HCT116 (cell line): ENCODE measurements at regions not wholly inside any gene's neighbourhood (a gene's known extent, or its start where the extent isn't known, plus 50 kb on each side); places are given as distances from the start of the nearest gene placed in this dataset.

Experiments used
- ATAC-seq: fragments of 200-7000 bp; cut with Tn5 transposase; 2 replicates; pipeline ENCODE4 v1.9.1; 2020; ENCODE audit warnings: mild to moderate bottlenecking, moderate library complexity
- BruUV-seq: library from RNA; stranded (reverse); fragments of 400-500 nt; replicated peaks from 2 replicates; lab custom pipeline; 2021; lab: Mats Ljungman, UMichigan
- CTCF ChIA-PET: fragments of 300-600 bp; sonication (Branson Sonifier 250); formaldehyde crosslinking; loops from one replicate; lab custom pipeline; 2021; ENCODE audit warnings: antibody characterized with exemption; lab: Charles Lee
- POLR2A ChIA-PET: fragments of 300-600, 350-600 bp; sonication (Branson Sonifier 250); formaldehyde crosslinking; loops from one replicate; lab custom pipeline; 2021; ENCODE audit warnings: antibody characterized with exemption; lab: Charles Lee
- RAD21 ChIA-PET, 2 experiments: fragments of 300-600 bp; sonication (Branson Sonifier 250); formaldehyde crosslinking; loops; one replicate each; lab custom pipeline; 2023; ENCODE audit warnings: low total read pairs in 2 of 2; ENCODE audit not compliant: uncharacterized antibody in 2 of 2, unreplicated experiment in 2 of 2, low non-redundant PET in 1 of 2; lab: Charles Lee
- DNase-seq: peaks from one replicate; pipeline ENCODE4 v3.0.0-alpha.2; 2010; ENCODE audit warnings: low read depth, low spot score
- H2AFZ ChIP-seq: fragments of 200-600 bp; shearing (Covaris generic), sonication (generic); 2 replicates; pipeline ENCODE4 v1.6.1; 2017; ENCODE audit warnings: low read depth, mixed run types, mixed read lengths, antibody characterized with exemption, low read length; ENCODE audit not compliant: poor library complexity, severe bottlenecking
- H3K27ac ChIP-seq: 2 replicates; pipeline ENCODE4 v1.5.1; 2012; ENCODE audit warnings: low read depth, low read length
- H3K27me3 ChIP-seq: fragments of 200-600 bp; sonication (generic); 2 replicates; pipeline ENCODE4 v1.6.1; 2016; ENCODE audit warnings: mixed run types, low read length, mixed read lengths; ENCODE audit not compliant: insufficient read depth
- H3K36me3 ChIP-seq, 2 experiments: fragments of 200-500 bp in 1 of 2; fragments of 200-600 bp in 1 of 2; sonication (Bioruptor generic) in 1 of 2; sonication (generic) in 1 of 2; 2 replicates each; pipeline versions ENCODE4 v1.5.1 to v1.6.1; 2014 to 2016; ENCODE audit warnings: low read length in 2 of 2, inconsistent platforms in 1 of 2, mixed read lengths in 1 of 2, mixed run types in 1 of 2; ENCODE audit not compliant: insufficient read depth in 2 of 2, control insufficient read depth in 1 of 2
- H3K4me1 ChIP-seq, 2 experiments: fragments of 200-600 bp in 1 of 2; sonication (generic) in 1 of 2; 2 replicates each; pipeline versions ENCODE4 v1.5.1 to v1.6.1; 2012 to 2017; ENCODE audit warnings: low read length in 2 of 2, inconsistent platforms in 1 of 2, mild to moderate bottlenecking in 1 of 2, mixed read lengths in 1 of 2, mixed run types in 1 of 2, moderate library complexity in 1 of 2; ENCODE audit not compliant: insufficient read depth in 2 of 2, control insufficient read depth in 1 of 2
- H3K4me2 ChIP-seq: fragments of 200-600 bp; sonication (generic); 2 replicates; pipeline ENCODE4 v1.6.1; 2017; ENCODE audit warnings: mixed run types, low read length, mixed read lengths
- H3K4me3 ChIP-seq, 2 experiments: fragments of 200-600 bp in 1 of 2; sonication (generic) in 1 of 2; replicated peaks in 1 of 2; 2 replicates each; pipeline ENCODE4 v1.5.1; 2011 to 2016; ENCODE audit warnings: low read length in 2 of 2, control low read depth in 1 of 2, low read depth in 1 of 2, mild to moderate bottlenecking in 1 of 2, mixed read lengths in 1 of 2, mixed run types in 1 of 2
- H3K79me2 ChIP-seq: fragments of 200-600 bp; sonication (generic); 2 replicates; pipeline ENCODE4 v1.6.1; 2017; ENCODE audit warnings: mild to moderate bottlenecking, mixed run types, low read length, moderate library complexity, mixed read lengths; ENCODE audit not compliant: insufficient read depth
- H3K9ac ChIP-seq: fragments of 200-600 bp; sonication (generic); 2 replicates; pipeline ENCODE4 v1.6.1; 2016; ENCODE audit warnings: low read length, mixed read lengths
- H3K9me2 ChIP-seq: fragments of 200-600 bp; sonication (generic), shearing (Covaris generic); 2 replicates; pipeline ENCODE4 v1.6.1; 2017; ENCODE audit warnings: mixed run types, mild to moderate bottlenecking, moderate library complexity; ENCODE audit not compliant: insufficient read depth
- H3K9me3 ChIP-seq, 2 experiments: fragments of 200-500 bp in 1 of 2; fragments of 200-600 bp in 1 of 2; sonication (Bioruptor generic) in 1 of 2; sonication (generic) in 1 of 2; 2 replicates each; pipeline ENCODE4 v1.6.1; 2014 to 2017; ENCODE audit warnings: low read length in 2 of 2, mixed read lengths in 2 of 2, inconsistent platforms in 1 of 2, low read depth in 1 of 2, mild to moderate bottlenecking in 1 of 2, mixed run types in 1 of 2, moderate library complexity in 1 of 2; ENCODE audit not compliant: control insufficient read depth in 1 of 2, insufficient read depth in 1 of 2
- H4K20me1 ChIP-seq: fragments of 200-600 bp; sonication (generic), shearing (Covaris generic); 2 replicates; pipeline ENCODE4 v1.6.1; 2017; ENCODE audit warnings: mixed run types, mild to moderate bottlenecking, moderate library complexity; ENCODE audit not compliant: insufficient read depth
- CBX3 ChIP-seq: IDR thresholded peaks from 2 replicates; pipeline ENCODE4 v1.6.1; 2012; ENCODE audit warnings: low read depth
- CEBPB ChIP-seq: IDR thresholded peaks from 2 replicates; pipeline ENCODE4 v1.6.1; 2012; ENCODE audit warnings: low read depth
- EZH2phosphoT487 ChIP-seq: fragments of 200-600 bp; IDR thresholded peaks from 2 replicates; pipeline ENCODE4 v1.6.1; 2018; ENCODE audit warnings: antibody characterized with exemption, borderline replicate concordance
- FOSL1 ChIP-seq: IDR thresholded peaks from 2 replicates; pipeline ENCODE4 v1.6.1; 2012; ENCODE audit warnings: low read depth
- JUND ChIP-seq: IDR thresholded peaks from 2 replicates; pipeline ENCODE4 v1.6.1; 2012
- POLR2AphosphoS5 ChIP-seq: IDR thresholded peaks from 2 replicates; pipeline ENCODE4 v1.6.1; 2011; ENCODE audit warnings: mild to moderate bottlenecking, low read depth, low read length, moderate library complexity
- RAD21 ChIP-seq: IDR thresholded peaks from 2 replicates; pipeline ENCODE4 v1.6.1; 2012; ENCODE audit warnings: low read depth, mild to moderate bottlenecking
- SIN3A ChIP-seq: IDR thresholded peaks from 2 replicates; pipeline ENCODE4 v1.6.1; 2012; ENCODE audit warnings: low read depth
- SP1 ChIP-seq: IDR thresholded peaks from 2 replicates; pipeline ENCODE4 v1.6.1; 2012; ENCODE audit warnings: low read depth
- SRF ChIP-seq: IDR thresholded peaks from 2 replicates; pipeline ENCODE4 v1.6.1; 2012; ENCODE audit warnings: low read depth
- TCF7L2 ChIP-seq: IDR thresholded peaks from 2 replicates; pipeline ENCODE4 v1.7.0; 2011; ENCODE audit warnings: borderline replicate concordance, inconsistent platforms; ENCODE audit not compliant: insufficient read depth, insufficient read length; ENCODE audit errors: extremely low read depth
- ZBTB33 ChIP-seq: IDR thresholded peaks from 2 replicates; pipeline ENCODE4 v1.6.1; 2011; ENCODE audit warnings: mild to moderate bottlenecking, low read length, moderate library complexity; ENCODE audit not compliant: insufficient replicate concordance; ENCODE audit errors: extremely low read depth
- ZFX ChIP-seq: fragments of 450-650 bp; IDR thresholded peaks from 2 replicates; pipeline ENCODE4 v1.6.1; 2017
- ZNF274 ChIP-seq: fragments of 200-500 bp; sonication (Bioruptor generic); IDR thresholded peaks from 2 replicates; pipeline ENCODE4 v1.6.1; 2014; ENCODE audit warnings: mild to moderate bottlenecking, low read depth, low read length, inconsistent platforms
- intact Hi-C: fragments of 100-400 bp; cut with micrococcal nuclease; formaldehyde crosslinking; loops from 2 replicates; pipeline ENCODE4 v1.10.0; 2022
- TF ChIP-seq, protein P1 (sequence below): IDR thresholded peaks from 2 replicates; pipeline ENCODE4 v1.6.1; 2012; ENCODE audit warnings: low read depth

GRCh38 chr9:86668488-86668887 lies 278.8 kb downstream of the GAS1 start (continued):
- TF ChIP-seq EZH2phosphoT487 = no peak
- TF ChIP-seq ZNF274 = no peak
- TF ChIP-seq ZFX = no peak
- no peak for TF ChIP-seq SRF

- peaks cover 35% of the 10 kb centered on the region for H3K27me3 ChIP-seq
- H3K4me1 ChIP-seq = no peaks in the 10 kb centered on the region
- ATAC-seq (no peak), DNase-seq (no peak)
- H3K4me3 ChIP-seq = no peak overlapping the region
- H3K36me3 ChIP-seq = no peaks in the 10 kb centered on the region
- RAD21 ChIA-PET = no interaction called here
- no peaks in the 10 kb centered on the region for H4K20me1 ChIP-seq
- POLR2A ChIA-PET = no interaction called here
- no peaks in the 10 kb centered on the region for H3K79me2 ChIP-seq
- intact Hi-C loops = no loop called here
- H3K9me2 ChIP-seq = no peaks in the 10 kb centered on the region
- no peak overlapping the region for H3K4me2 ChIP-seq
- CTCF ChIA-PET = no interaction called here
- no peak overlapping the region for H3K27ac ChIP-seq
- no peak overlapping the region for H2AFZ ChIP-seq
- no peak for TF ChIP-seq ZFX
- TF ChIP-seq JUND = no peak
- no peak for TF ChIP-seq POLR2AphosphoS5
- TF ChIP-seq SIN3A = no peak
- no peak overlapping the region for H3K9ac ChIP-seq
- BruUV-seq = no TSS peak
- H3K9me3 ChIP-seq = no peaks in the 10 kb centered on the region
Observed at GRCh38 chr9:86667307-86667706, 280.0 kb downstream of the GAS1 start.

- intact Hi-C loops = no loop called here
- H3K9me2 ChIP-seq = no peaks in the 10 kb centered on the region
- RAD21 ChIA-PET = no interaction called here
- no peak overlapping the region for H3K9ac ChIP-seq
- no peaks in the 10 kb centered on the region for H3K4me1 ChIP-seq
- no peaks in the 10 kb centered on the region for H4K20me1 ChIP-seq
- ATAC-seq (no peak), DNase-seq (no peak)
- H3K27ac ChIP-seq = no peak overlapping the region
- no peak overlapping the region for H2AFZ ChIP-seq
- H3K4me3 ChIP-seq = no peak overlapping the region
- H3K9me3 ChIP-seq = no peaks in the 10 kb centered on the region
- H3K27me3 ChIP-seq = peaks cover 35% of the 10 kb centered on the region
- POLR2A ChIA-PET = no interaction called here
- no peaks in the 10 kb centered on the region for H3K36me3 ChIP-seq
- CTCF ChIA-PET = no interaction called here
- BruUV-seq = no TSS peak
- H3K4me2 ChIP-seq = no peak overlapping the region
- no peaks in the 10 kb centered on the region for H3K79me2 ChIP-seq
- TF ChIP-seq SP1 = no peak
- TF ChIP-seq JUND = no peak
- no peak for TF ChIP-seq FOSL1
- TF ChIP-seq EZH2phosphoT487 = no peak
- TF ChIP-seq, protein P1, sequence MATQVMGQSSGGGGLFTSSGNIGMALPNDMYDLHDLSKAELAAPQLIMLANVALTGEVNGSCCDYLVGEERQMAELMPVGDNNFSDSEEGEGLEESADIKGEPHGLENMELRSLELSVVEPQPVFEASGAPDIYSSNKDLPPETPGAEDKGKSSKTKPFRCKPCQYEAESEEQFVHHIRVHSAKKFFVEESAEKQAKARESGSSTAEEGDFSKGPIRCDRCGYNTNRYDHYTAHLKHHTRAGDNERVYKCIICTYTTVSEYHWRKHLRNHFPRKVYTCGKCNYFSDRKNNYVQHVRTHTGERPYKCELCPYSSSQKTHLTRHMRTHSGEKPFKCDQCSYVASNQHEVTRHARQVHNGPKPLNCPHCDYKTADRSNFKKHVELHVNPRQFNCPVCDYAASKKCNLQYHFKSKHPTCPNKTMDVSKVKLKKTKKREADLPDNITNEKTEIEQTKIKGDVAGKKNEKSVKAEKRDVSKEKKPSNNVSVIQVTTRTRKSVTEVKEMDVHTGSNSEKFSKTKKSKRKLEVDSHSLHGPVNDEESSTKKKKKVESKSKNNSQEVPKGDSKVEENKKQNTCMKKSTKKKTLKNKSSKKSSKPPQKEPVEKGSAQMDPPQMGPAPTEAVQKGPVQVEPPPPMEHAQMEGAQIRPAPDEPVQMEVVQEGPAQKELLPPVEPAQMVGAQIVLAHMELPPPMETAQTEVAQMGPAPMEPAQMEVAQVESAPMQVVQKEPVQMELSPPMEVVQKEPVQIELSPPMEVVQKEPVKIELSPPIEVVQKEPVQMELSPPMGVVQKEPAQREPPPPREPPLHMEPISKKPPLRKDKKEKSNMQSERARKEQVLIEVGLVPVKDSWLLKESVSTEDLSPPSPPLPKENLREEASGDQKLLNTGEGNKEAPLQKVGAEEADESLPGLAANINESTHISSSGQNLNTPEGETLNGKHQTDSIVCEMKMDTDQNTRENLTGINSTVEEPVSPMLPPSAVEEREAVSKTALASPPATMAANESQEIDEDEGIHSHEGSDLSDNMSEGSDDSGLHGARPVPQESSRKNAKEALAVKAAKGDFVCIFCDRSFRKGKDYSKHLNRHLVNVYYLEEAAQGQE = no peak
- TF ChIP-seq CEBPB = no peak
- no peak for TF ChIP-seq ZBTB33
- TF ChIP-seq POLR2AphosphoS5 = no peak
- TF ChIP-seq ZNF274 = no peak
- TF ChIP-seq RAD21 = no peak
- TF ChIP-seq TCF7L2 = no peak
- no peak for TF ChIP-seq CBX3
Observed at GRCh38 chr9:86665416-86665815, 281.9 kb downstream of the GAS1 start.
